Amygdala (tissue), 56 donors: ENCODE measurements at regions not wholly inside any gene's neighbourhood (a gene's known extent, or its start where the extent isn't known, plus 50 kb on each side); places are given as distances from the start of the nearest gene placed in this dataset.

Experiments used
- DNase-seq, 56 donors: peaks; one replicate each; lab custom pipeline; 2025; lab: John Stamatoyannopoulos, UW

DNA sequence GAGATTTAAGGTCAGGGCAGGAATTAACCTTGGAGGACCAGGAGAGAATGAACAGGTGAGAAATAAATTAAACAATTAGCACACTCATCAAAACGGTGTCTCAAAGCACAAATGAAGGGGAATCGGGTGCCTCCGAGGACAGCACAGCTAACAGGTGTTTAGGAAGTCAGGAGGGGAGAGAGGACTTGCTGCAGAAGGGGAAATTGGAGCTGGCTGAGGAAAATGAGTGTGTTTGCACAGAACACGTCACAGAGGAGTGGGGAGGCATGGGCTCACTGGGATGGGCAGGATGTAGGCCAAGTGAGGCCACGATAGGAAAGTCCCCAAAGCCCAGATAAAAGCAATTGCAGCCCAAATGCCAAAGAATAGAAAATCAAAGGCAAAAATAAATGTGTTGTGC, 121.7 kb downstream of the ZNF664 start:
- no peak for DNase-seq

DNA sequence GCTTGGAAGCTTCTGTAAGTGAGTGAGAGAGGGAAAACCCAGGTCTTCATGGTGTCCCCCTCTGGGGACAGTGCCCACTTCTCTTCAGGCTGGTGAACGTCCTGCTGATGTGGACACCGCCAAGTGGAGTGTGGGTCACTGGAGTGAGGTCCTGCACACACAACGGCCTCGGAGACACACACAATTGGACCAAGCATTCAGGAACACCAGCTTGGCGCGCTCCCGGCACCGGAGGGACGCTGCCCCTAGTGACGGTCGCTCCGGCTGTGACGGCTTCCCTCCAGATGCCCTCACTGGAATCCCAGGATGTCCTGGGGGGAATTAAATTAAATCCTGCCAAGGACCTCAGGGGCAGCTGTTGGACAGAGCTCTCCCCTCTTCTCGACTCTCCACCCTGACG, 123.1 kb downstream of the ZNF664 start:
- no peak for DNase-seq

DNA sequence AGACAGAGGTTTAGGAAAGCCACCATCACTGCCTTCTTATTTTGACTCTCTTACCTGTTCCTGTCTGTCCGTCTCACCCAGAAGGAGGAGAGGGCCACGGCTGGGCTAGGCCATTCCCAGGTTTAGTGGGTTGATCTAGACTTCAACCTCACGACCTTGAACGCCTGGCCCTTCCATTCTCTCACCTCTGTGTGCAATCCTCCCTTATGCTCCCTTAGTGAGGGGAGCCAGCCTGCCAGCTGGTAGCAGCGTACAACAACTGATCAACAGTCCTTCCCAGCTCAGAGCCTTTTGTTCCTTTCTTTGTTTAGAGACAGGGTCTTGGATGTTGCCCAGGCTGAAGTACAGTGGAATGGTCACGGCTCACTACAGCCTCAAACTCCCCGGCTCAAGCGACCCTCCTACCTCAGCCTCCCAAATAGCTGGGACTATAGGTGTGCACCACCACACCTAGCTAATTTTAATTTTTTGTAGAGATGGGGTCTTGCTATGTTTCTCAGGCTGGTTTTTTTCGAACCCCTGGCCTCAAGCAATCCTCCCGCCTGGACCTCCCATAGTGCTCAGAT, 123.9 kb downstream of the ZNF664 start:
- DNase-seq = no peak

DNA sequence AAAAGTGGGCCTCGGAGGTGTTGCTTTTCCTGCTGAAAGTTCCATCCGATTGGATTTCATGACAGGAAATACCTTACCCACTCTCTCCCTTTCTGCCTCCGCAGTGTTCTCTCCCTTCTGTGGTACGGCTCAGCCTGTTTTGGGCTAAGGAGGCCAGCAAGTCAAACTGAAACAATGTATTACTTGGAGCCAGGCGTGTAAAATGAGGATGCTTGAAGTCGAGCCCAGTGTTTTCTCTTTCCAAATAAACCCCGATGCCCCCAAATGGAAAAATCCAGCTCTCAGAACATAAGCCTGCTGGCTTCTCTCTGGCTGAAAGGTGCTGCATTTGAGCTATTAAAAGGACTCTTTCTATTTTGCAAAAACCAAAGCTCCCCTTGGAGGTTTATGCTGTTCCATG, 124.7 kb downstream of the ZNF664 start:
- peak in 2 of 56 donors; percentile 15 to 17 for DNase-seq

DNA sequence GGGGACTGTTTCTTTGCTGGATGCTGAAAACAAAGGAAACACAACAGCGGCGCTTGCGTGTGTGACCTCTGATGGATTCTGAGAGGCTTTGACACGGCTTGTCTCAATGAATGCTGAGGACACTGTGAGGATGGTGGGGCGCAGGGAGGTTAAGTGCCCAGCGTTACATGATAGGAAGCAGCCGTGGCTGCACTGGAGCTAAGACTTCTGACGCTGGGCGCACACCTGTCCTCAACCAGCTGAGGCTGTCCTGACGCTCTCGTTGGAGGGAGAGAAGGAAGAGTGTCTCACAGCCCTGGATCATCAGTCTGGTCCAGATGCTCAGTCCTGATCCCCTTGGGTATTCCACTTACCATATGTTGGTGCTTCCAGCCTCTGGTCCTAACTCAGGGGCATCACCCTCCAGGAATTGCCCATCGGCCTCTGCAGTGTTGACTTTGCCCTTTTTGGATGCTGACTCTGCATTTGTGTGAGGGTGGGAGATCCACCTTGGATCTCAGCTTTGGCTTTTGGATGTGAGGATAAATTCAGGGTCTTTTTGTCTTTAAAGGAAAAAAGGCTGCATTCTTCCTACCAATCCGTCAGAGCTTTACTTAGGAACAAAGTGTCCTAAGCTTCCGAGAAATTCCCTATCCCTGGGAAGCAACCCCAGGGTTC, 125.2 kb downstream of the ZNF664 start:
- DNase-seq = peak in 1 of 56 donors; percentile 18

DNA sequence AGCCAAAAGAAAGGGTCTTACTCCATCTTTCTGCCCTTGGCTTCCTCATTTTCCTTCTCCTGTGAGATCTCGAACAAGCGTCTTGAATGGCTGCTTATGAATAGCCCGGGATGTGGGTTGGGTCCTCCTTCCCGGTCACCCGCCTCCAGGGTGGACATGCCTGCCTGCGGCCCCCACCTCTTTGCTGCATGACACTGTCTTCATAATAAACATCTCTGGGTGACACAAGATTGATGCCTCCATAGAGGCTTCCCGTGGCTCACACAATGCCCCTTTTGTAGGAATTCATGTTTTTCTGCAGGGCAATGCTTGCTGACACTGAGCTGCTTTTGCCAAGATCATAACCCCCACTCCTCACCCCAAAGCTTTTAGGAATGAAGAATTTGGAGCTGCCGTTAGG, 125.9 kb downstream of the ZNF664 start:
- peak in 25 of 56 donors; percentile 3 to 54 (median 28) for DNase-seq

DNA sequence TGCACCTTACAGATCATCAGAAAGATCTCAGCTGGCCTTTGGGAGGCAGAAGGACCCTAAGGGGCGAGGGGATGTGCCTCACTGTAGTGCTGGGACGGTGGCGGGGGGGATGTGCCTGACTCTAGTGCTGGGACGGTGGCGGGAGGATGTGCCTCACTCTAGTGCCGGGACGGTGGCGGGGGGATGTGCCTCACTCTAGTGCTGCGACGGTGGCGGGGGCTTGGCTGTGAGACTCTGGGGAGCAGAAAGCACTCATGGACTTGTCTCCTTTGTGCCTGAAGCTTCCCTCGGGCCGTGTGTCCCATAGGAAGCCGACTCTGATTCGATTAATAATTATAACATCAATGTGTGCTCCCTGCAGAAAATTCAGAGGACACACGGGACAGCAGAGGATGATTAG, 126.6 kb downstream of the ZNF664 start:
- DNase-seq = no peak

DNA sequence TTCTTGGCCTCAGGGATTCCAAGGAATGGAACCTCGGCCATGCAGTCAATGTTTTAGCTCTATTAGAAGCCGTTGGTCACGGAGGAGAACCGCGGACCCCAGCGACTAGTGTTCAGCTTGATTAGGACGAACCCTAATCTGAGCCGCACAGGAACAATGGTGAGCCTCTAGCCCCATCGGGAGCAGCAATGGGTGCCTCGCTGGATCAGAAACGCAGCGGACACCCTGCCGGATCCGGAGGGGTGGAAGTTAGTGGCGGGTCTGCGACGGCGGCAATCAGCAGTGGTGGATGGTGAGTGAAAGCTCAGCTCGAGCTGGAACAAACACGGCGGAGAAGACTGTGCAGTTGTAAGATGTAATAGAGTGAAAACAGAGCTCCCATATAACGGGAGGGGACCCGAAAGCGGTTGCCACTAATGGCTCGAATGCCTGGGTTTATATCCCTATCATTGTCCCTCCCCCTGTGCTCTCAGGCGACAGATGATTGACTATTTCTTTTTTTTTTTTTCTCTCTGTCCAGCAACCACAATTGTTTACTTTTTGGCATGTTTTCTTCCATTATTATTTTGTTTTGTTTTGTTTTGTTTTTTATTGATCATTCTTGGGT, 127.7 kb downstream of the ZNF664 start:
- no peak for DNase-seq

DNA sequence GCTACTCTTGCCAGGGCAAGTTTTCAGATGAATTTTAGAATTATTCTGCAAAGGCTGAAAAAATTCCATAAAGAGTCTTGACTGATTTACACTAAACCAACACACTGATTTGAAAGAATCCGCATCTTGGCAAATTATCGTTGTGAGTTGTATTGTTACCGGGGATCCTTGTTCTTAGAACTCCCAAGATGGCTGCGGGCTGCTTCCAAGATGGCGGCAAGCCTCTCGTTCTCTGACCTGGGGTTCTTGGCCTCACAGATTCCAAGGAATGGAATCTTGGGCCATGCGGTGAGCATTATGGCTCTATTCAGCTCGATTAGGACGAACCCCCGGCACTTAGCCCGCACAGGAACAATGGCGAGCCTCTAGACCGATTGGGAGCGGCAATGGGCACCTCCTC, 132.5 kb downstream of the ZNF664 start:
- no peak for DNase-seq

DNA sequence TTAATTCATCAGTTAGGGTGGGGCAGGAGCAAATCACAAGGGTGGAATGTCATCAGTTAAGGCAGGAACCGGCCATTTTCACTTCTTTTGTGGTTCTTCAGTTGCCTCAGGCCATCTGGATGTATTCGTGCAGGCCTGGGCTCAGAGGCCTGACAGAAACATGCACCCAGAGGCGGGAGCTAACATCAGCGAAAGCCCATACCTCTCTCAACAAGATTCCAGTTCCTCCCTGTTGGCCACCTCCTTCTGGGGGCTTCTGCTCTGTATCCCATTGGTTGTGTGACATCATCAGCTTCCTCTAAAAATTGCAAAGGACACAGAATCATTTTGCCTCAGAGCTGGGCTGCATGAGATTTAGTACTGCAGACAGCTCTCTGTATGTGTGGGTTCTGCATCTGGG, 134.3 kb downstream of the ZNF664 start:
- peak in 3 of 56 donors; percentile 7 to 40 (median 15) for DNase-seq

DNA sequence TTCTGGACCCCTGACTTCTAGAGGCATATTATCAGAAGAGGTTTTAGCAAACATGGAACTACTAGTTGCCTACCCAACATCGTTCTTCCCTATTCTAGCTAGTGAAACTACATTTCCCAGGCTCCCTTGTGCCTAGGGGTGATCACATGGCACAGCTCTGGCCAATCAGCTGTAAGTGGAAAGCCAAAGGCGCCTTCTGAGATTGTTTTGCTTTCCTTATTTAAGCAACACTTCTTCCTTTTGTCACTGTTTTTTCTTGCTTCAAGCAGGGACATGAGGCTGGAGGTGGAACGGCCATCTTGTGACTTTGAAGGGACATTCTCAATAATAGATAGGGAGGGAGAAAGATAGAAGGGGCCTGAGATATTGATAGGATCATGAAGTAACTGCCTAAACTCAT, 136.7 kb downstream of the ZNF664 start:
- DNase-seq = no peak

DNA sequence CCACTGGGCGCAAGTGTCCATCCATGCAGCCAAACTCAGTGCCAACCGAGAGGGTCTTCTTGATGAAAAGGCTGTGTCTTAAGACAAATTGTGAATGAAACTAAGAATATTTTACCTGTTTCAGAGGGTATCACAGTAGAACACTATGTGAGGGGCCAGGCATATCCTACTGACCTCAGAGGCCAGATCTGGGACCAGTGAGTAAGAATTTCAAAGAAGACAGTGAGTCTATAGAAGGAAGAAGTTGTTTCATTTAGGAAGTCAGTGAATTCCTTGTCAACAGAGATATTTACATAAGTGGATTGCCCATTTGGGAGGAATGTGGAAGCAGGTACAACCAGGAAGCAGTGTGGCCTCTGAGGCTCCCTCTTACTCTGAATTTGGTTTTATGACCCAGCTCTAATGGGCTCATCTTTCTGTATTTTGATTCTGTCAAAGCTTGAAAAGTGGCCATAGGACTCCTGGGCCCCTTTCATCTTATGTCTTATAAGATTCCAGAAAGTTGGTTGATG, 137.4 kb downstream of the ZNF664 start:
- no peak for DNase-seq

DNA sequence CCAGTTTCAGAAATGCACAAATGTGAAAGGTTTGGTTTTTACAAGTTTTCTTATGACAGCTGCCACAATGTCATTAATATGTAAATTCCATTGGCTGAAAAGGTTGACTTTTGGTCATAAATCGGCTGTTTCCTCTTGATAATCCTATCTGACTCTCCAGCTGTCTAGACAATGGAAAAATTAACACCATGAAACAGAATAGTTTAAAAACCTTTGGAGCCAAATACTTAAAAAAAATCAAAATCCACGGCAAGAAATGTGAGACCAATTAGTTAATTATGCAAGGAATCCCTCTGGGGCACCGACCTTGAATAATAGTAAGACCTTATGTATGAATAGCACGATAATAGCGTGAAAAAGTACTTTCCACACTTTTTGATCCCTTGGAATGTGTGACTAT, 138.0 kb downstream of the ZNF664 start:
- no peak for DNase-seq

DNA sequence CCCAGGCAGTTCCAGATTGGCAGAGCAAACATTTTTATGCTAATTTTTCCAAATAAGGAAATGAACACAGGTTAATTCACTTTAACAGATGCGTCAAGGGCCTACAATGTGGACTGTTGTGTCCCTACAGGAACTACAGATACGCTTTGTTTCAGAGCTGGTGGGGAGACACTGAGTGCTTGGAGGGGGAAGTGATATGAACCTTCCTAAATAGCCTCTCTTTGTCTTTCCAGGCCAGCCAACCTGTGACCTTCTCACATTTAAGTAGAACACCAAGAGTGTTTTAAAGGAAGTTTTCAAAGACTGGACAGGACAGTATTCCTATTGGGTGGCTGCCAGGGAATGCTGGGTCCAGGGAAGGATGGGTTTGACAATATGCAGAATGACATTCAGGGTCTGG, 141.3 kb downstream of the ZNF664 start:
- DNase-seq = no peak

DNA sequence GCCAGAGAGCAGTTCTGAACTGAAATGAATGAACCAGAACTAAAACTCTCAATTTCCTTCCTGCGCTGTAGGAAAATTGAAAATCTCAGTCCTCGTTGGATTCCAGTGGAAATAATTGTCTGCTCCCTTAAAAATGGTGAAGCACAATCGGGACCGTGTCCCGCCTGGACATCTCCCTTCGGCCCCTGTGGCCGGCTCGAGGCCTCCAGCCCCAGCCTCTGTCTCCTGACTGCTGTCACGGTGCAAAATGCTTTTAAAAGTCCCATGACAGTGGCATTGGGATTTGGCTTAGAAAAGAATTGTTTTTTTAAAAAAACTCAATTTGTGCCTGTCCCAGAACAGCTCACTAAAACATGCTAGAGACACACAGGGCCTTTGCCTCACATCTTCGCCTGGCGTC, 142.5 kb downstream of the ZNF664 start:
- DNase-seq = no peak

DNA sequence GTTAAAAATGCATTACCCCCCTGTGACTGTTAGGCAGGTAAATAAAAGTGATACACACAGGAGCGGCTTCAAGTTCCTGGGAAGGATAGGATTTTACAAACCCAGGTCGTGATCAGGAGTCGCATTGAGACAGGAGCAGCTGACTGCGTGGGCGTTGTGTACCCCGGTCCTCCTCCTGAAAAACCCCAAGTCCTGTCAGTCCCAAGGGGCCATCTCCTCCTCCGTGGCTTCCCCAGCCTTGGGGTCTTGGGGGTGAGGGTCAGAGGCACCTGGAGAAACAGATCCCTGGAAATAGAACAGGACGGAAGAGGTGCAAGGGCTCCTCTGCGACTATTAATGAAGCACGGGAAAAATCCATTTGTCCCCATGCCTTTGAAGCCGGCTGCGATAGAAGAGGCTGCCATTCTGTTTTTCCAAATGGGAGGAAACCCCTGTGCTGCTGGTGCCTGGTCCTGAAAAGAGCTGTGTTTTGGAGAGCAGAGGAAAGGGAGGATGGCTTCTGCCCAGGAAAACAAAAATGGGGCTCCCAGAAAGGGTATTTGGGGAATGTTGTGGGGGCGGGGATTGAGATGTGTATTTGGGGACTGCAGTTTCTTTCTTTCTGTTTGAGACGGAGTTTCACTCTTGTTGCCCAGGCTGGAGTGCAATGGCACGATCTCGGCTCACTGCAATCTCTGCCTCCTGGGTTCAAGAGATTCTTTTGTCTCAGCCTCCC, 143.1 kb downstream of the ZNF664 start:
- DNase-seq = no peak

DNA sequence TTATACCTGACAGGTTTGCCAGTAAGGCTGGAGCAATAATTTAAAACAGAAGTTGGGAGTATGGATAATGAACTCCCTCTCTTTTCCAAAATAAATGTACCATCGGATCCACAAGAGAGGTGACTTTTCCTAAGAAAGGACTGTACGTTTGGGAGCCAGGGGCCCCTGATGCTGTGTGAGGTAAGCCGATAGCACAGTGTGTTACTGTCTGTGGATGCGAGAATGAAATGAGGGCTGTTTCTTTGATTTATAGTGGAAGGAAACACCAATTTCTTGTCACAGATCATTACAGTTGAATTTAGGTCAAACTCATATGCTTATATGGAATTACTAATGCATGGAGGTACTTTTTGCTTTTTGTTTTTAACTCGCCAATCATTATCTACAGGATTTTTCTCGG, 147.7 kb downstream of the ZNF664 start:
- DNase-seq = no peak

DNA sequence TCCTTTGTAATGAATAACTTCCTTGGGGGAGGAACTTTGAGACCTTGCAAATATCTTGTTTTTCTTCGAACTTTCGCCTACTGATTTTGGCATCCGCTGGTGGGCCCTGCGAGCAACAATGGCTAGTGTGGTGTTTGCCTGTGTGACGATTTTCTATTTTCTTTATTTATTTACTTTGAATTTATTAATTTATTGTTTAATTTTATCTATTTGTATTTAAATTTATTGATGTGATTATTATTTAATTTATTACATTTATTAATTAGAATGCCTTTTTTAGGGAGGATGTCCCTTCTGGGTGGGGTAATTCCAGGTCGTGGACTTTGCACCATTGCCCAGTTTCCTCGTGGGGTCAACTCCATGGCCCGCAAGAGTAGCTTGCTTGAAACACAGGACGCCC, 149.7 kb downstream of the ZNF664 start:
- DNase-seq = no peak

DNA sequence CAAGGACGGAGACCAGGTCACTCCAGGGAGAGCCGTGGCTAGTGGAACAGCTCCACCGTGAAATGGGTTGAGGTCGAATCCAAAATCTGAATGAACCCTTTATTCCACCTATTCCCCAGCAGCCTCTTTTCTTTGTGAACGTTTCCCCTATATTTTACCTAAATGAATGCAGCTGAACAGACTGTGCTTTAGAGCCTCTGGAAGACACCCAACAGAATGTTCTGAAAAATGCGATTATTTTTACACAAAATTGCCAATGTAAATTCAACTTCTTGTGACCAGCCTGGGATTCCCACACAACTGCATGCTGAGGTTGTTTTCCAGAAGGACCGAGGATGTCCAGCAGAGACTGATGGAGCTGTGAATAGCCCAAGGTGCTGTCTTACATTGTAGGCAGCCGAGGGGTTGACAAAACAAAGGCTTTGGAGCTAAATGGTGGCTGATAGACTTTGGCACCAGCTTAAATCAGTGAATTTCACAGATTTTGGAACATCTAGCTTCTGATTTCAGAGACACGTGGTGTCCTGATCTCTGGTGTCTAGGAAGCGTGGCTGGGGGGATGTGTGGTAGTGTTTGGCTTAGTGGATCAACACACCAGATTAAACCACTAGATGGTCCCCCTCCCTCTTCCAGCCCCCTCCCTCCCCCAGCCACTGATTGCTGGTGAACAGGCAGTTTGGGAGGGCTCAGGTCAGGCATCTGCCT, 150.4 kb downstream of the ZNF664 start:
- DNase-seq = peak in 1 of 56 donors; percentile 6

DNA sequence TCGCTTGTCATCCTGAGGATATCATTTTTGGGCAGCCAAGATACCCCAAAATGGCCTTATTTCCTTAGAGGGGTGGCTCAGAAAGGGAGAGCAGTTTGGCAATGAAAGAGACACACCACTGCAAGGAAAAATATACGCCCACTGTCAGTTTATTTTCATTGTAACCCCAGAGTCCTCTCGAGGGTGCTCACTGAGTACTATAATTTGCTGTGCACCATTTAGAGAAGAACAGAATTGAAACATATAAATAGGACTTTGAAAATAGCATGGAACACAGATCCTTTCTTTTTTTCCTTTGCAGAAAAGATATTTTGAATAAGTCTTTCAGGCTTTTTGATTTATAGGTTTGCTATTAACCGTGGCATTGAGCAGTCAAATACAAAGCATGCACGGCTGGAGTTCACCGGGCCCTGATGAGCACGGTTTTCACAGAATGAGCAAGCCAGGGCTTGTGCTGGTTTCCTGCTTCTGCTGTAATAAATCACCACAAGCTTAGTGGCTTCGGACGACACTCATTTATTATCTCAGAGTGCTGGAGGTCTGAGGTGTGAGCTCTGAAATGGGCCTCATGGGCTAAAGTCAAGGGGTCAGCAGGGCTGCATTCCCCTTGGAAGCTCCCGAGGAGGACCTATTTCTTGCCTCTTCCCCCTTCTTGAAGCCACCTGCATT, 152.3 kb downstream of the ZNF664 start:
- no peak for DNase-seq
